NCI-H128 (cell line): ENCODE measurements at regions not wholly inside any gene's neighbourhood (a gene's known extent, or its start where the extent isn't known, plus 50 kb on each side); places are given as distances from the start of the nearest gene placed in this dataset.

Experiments used
- DNase-seq: peaks from one replicate; lab custom pipeline; 2025; ENCODE audit not compliant: unreplicated experiment; lab: John Stamatoyannopoulos, UW

GRCh38 chr11:116563028-116563711, 209.6 kb downstream of the BUD13 start:
- no peak for DNase-seq

GRCh38 chr11:116560589-116560988, 212.2 kb downstream of the BUD13 start:
- no peak for DNase-seq

- DNase-seq: no peak
Measured at GRCh38 chr11:116558504-116559211, 214.1 kb downstream of the BUD13 start.

- DNase-seq: no peak
Measured at GRCh38 chr11:116557282-116557681, 215.5 kb downstream of the BUD13 start.

- no peak for DNase-seq
Measured at GRCh38 chr11:116556483-116556882, 216.3 kb downstream of the BUD13 start.

GRCh38 chr11:116553482-116553881, 219.3 kb downstream of the BUD13 start:
- no peak for DNase-seq

- no peak for DNase-seq
Measured at GRCh38 chr11:116551576-116551975, 221.2 kb downstream of the BUD13 start.

- DNase-seq: no peak
Measured at GRCh38 chr11:116548256-116548655, 224.5 kb downstream of the BUD13 start.

- DNase-seq: no peak
Measured at GRCh38 chr11:116547571-116547970, 225.2 kb downstream of the BUD13 start.

GRCh38 chr11:116545912-116546311, 226.9 kb downstream of the BUD13 start:
- no peak for DNase-seq

- DNase-seq: no peak
Measured at GRCh38 chr11:116544721-116545120, 228.1 kb downstream of the BUD13 start.

- DNase-seq: no peak
Measured at GRCh38 chr11:116543911-116544475, 228.8 kb downstream of the BUD13 start.

GRCh38 chr11:116543099-116543498, 229.7 kb downstream of the BUD13 start:
- DNase-seq: no peak

- no peak for DNase-seq
Measured at GRCh38 chr11:116542406-116542805, 230.4 kb downstream of the BUD13 start.

- no peak for DNase-seq
Measured at GRCh38 chr11:116541460-116541859, 231.3 kb downstream of the BUD13 start.

GRCh38 chr11:116540645-116541304, 232.0 kb downstream of the BUD13 start:
- no peak for DNase-seq

- no peak for DNase-seq
Measured at GRCh38 chr11:116539836-116540418, 232.9 kb downstream of the BUD13 start.

- no peak for DNase-seq
Measured at GRCh38 chr11:116539211-116539610, 233.6 kb downstream of the BUD13 start.

- no peak for DNase-seq
Measured at GRCh38 chr11:116538677-116539076, 234.1 kb downstream of the BUD13 start.

- no peak for DNase-seq
Measured at GRCh38 chr11:116537709-116538108, 235.1 kb downstream of the BUD13 start.

GRCh38 chr11:116537121-116537520, 235.7 kb downstream of the BUD13 start:
- no peak for DNase-seq
